Glutamatergic neuron (in vitro differentiated cells): ENCODE measurements at regions not wholly inside any gene's neighbourhood (a gene's known extent, or its start where the extent isn't known, plus 50 kb on each side); places are given as distances from the start of the nearest gene placed in this dataset.

Experiments used
- DNase-seq: peaks from one replicate; pipeline ENCODE4 v3.0.0; 2022
- H3K27ac Mint-ChIP-seq: one replicate; pipeline ENCODE4 v1.8.0; 2020; ENCODE audit warnings: mild to moderate bottlenecking, mixed read lengths, inconsistent platforms; ENCODE audit not compliant: unreplicated experiment
- H3K27me3 Mint-ChIP-seq: one replicate; pipeline ENCODE4 v1.8.0; 2020; ENCODE audit warnings: mild to moderate bottlenecking, moderate library complexity, mixed read lengths, inconsistent platforms; ENCODE audit not compliant: unreplicated experiment
- H3K36me3 Mint-ChIP-seq: one replicate; pipeline ENCODE4 v1.8.0; 2020; ENCODE audit warnings: mild to moderate bottlenecking, mixed read lengths, inconsistent platforms; ENCODE audit not compliant: unreplicated experiment
- H3K4me1 Mint-ChIP-seq: one replicate; pipeline ENCODE4 v1.8.0; 2020; ENCODE audit warnings: mild to moderate bottlenecking, low read depth, mixed read lengths, inconsistent platforms; ENCODE audit not compliant: unreplicated experiment
- H3K4me3 Mint-ChIP-seq: one replicate; pipeline ENCODE4 v1.8.0; 2020; ENCODE audit warnings: mild to moderate bottlenecking, mixed read lengths, inconsistent platforms; ENCODE audit not compliant: unreplicated experiment
- H3K9me3 Mint-ChIP-seq: one replicate; pipeline ENCODE4 v1.8.0; 2020; ENCODE audit warnings: mild to moderate bottlenecking, moderate library complexity, mixed read lengths, inconsistent platforms; ENCODE audit not compliant: unreplicated experiment
- CTCF ChIP-seq: fragments of 200-600 bp; sonication (generic); IDR thresholded peaks from one replicate; pipeline ENCODE4 v1.5.0; 2021; ENCODE audit not compliant: partially characterized antibody, unreplicated experiment

- H3K27ac Mint-ChIP-seq: no peak overlapping the region
- TF ChIP-seq CTCF: no peak
- no peaks in the 10 kb centered on the region for H3K4me1 Mint-ChIP-seq
- no peak for DNase-seq
- no peak overlapping the region for H3K4me3 Mint-ChIP-seq
- peaks cover 2% of the 10 kb centered on the region for H3K27me3 Mint-ChIP-seq
- H3K36me3 Mint-ChIP-seq: no peaks in the 10 kb centered on the region
- no peaks in the 10 kb centered on the region for H3K9me3 Mint-ChIP-seq
Measured at GRCh38 chr11:38176686-38177322, 1578.8 kb upstream of the RAG2 start.

- no peak for TF ChIP-seq CTCF
- H3K27ac Mint-ChIP-seq: no peak overlapping the region
- no peaks in the 10 kb centered on the region for H3K36me3 Mint-ChIP-seq
- no peaks in the 10 kb centered on the region for H3K4me1 Mint-ChIP-seq
- peaks cover 2% of the 10 kb centered on the region for H3K27me3 Mint-ChIP-seq
- H3K9me3 Mint-ChIP-seq: no peaks in the 10 kb centered on the region
- no peak overlapping the region for H3K4me3 Mint-ChIP-seq
- no peak for DNase-seq
Measured at GRCh38 chr11:38173676-38174075, 1575.6 kb upstream of the RAG2 start.

- no peak overlapping the region for H3K27ac Mint-ChIP-seq
- no peaks in the 10 kb centered on the region for H3K4me1 Mint-ChIP-seq
- no peak for TF ChIP-seq CTCF
- no peaks in the 10 kb centered on the region for H3K9me3 Mint-ChIP-seq
- no peaks in the 10 kb centered on the region for H3K36me3 Mint-ChIP-seq
- no peak for DNase-seq
- no peak overlapping the region for H3K4me3 Mint-ChIP-seq
- H3K27me3 Mint-ChIP-seq: no peaks in the 10 kb centered on the region
Measured at GRCh38 chr11:38169286-38169685, 1571.2 kb upstream of the RAG2 start.

GRCh38 chr11:38163526-38163925 lies 1565.5 kb upstream of the RAG2 start:
- Mint-ChIP-seq H3K4me3 (no peak overlapping the region), H3K27ac (no peak overlapping the region), H3K27me3 (no peaks in the 10 kb centered on the region), H3K4me1 (no peaks in the 10 kb centered on the region), H3K9me3 (no peaks in the 10 kb centered on the region), H3K36me3 (no peaks in the 10 kb centered on the region)
- no peak for DNase-seq
- TF ChIP-seq CTCF: no peak

- TF ChIP-seq CTCF: no peak
- no peak overlapping the region for H3K27ac Mint-ChIP-seq
- no peaks in the 10 kb centered on the region for H3K27me3 Mint-ChIP-seq
- no peak for DNase-seq
- no peaks in the 10 kb centered on the region for H3K4me1 Mint-ChIP-seq
- no peaks in the 10 kb centered on the region for H3K9me3 Mint-ChIP-seq
- no peaks in the 10 kb centered on the region for H3K36me3 Mint-ChIP-seq
- H3K4me3 Mint-ChIP-seq: no peak overlapping the region
Measured at GRCh38 chr11:38160433-38160832, 1562.4 kb upstream of the RAG2 start.
